Heart left ventricle (tissue), 13 donors: ENCODE measurements at regions not wholly inside any gene's neighbourhood (a gene's known extent, or its start where the extent isn't known, plus 50 kb on each side); places are given as distances from the start of the nearest gene placed in this dataset.

ENCODE experiments used
- POLR2A ChIP-seq, 2 donors: fragments of 450-650 bp; IDR thresholded peaks; one replicate each; pipeline ENCODE4 v1.6.1; 2017; ENCODE audit warnings: antibody characterized with exemption in 2 of 2, mild to moderate bottlenecking in 2 of 2, moderate library complexity in 2 of 2
- TF ChIP-seq, protein P1 (sequence below), 12 donors: fragments of 200-600 bp; sonication (generic) in 4 of 12; IDR thresholded peaks; one replicate each; pipeline versions ENCODE4 v1.5.0 to v1.8.0; 2018 to 2022; ENCODE audit warnings: antibody characterized with exemption in 12 of 12, mild to moderate bottlenecking in 5 of 12
- donor health status: ischemic (EF 13 %, LVEDD 7.1; RV severe dilation, severe dysfunction).
- donor health status: DM: no; HTN: yes; CAD: no.
- donor health status: DM: no; HTN: no; CAD: no.
- donor health status: ischemic (EF 25% LVEDD 6.9; RV normal size, moderate dysfunction).
- donor health status: ischemic (EF 25% LVEDD 5.7; RV mildly dilated, moderate dysfunction).
- donor health status: ischemic (EF 35%, LVEDD 5.7; RV mildly dilated, moderate dysfunction).
- donor health status: nonischemic (EF 11% LVEDD 7.7; RV severe dilation, severe dysfunction).
- donor health status: DM: yes; HTN: yes; CAD: no.
- donor health status: PGD.
- donor health status: ischemic (EF 29% LVEDD 5.4; RV normal size, mild dysfunction).
- donor health status: nonischemic (EF 23%, LVEDD 6.1; RV moderate dilation, normal function).

DNA sequence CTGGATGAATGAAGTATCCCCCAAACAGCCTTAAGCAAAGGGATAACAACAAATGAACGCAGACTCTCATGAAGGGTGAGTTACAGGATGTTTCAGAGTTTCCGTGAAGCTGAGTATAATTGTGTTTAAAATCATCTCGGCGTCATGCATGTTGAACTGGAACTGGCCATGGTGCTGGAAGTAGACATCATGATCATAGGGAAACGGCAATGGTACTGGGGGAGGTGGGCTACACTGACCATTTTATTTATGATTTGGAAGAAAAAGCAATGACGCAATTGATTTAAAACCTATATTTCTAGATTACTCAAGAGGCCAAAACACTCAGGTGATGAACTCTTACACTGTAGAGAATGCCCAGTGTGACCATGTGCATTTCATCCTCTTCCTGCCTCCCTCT is 387.9 kb upstream of the MYT1L start:
- TF ChIP-seq POLR2A (IDR thresholded peaks at IDR 0.05) = no peak
- TF ChIP-seq, protein P1, sequence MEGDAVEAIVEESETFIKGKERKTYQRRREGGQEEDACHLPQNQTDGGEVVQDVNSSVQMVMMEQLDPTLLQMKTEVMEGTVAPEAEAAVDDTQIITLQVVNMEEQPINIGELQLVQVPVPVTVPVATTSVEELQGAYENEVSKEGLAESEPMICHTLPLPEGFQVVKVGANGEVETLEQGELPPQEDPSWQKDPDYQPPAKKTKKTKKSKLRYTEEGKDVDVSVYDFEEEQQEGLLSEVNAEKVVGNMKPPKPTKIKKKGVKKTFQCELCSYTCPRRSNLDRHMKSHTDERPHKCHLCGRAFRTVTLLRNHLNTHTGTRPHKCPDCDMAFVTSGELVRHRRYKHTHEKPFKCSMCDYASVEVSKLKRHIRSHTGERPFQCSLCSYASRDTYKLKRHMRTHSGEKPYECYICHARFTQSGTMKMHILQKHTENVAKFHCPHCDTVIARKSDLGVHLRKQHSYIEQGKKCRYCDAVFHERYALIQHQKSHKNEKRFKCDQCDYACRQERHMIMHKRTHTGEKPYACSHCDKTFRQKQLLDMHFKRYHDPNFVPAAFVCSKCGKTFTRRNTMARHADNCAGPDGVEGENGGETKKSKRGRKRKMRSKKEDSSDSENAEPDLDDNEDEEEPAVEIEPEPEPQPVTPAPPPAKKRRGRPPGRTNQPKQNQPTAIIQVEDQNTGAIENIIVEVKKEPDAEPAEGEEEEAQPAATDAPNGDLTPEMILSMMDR (IDR thresholded peaks at IDR 0.05) = no peak
